HTR-8/SVneo (cell line): ENCODE measurements at regions not wholly inside any gene's neighbourhood (a gene's known extent, or its start where the extent isn't known, plus 50 kb on each side); places are given as distances from the start of the nearest gene placed in this dataset.
"Not testable (repeated sequence)": the region's sequence is repeated elsewhere in the genome, so short reads cannot be mapped to it uniquely, and the experiment has no call there.

Experiments
- DNase-seq: peaks from one replicate; pipeline ENCODE4 v3.0.0; 2011; ENCODE audit warnings: low spot score, mixed read lengths; ENCODE audit not compliant: insufficient read length
- FAIRE-seq: peaks from 2 replicates; lab custom pipeline; 2011; peaks lifted over from hg19 to GRCh38; lab: Jason Lieb, UNC

DNA sequence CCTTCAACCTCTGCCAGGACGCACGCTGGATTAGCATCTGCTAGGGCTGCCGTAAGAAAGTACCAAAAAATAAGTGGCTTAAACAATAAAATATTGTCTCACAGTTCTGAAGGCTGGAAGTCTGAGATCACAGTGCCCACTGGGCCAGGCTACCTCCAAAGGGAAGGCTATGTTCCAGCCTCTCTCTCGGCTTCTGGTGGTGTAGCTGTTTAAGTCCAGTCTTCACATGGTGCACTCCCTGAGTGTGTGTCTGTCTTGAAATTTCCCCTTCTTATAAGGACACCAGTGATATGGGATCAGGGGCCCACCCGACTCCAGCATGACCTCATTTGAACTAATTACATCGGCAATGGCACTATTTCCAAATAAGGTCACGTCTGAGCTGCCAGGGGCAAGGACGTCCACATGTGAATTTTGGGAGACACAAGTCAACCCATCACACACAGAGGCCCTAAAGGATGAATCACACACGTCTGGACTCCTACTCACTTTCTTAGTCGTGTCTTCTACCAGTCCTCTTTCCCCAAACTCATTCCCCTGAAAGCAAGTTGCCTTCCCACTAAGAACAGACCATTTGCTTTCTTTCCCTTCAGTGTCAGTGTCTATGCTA, 359.4 kb downstream of the BCL2L11 start:
- FAIRE-seq, DNase-seq: not testable (repeated sequence)

DNA sequence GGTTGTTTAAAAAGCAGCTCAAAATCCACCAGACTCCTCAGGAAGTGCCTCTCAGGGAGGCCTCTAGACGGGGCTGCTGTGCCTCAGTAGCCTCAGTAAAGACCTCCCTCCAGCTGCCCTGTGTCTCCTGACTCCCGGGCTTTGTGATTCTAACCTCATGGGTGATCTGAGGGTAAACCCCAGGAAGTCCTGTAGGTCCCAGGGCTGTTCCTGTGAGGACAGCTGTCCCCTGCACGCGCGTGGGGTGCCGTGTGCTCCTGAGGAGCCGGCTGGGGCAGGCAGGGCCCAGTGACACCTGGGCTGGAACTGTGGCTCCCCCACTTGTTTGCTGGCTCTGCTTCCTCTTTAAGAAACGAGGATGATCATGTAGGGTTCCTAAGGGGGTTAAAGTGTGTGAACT, 359.9 kb downstream of the BCL2L11 start:
- FAIRE-seq, DNase-seq: not testable (repeated sequence)

DNA sequence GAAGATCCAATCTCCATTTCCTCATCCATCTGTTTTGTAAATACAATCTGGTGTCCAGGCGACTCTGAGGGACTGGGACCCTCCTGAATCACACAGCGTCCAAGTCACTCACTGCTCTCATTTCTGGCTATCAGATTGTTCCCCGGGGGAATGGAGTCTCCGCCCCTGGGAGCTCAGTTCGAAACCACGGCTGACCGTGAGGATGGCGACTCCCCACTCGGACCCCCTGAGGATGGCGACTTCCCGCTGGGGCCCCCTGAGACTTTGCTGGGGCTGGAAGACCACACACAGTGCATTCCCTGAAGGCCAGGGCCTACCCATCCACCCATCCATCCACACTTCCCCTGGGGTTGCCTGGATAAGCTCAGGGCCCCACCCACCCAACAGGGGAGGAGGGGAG, 360.5 kb downstream of the BCL2L11 start:
- not testable (repeated sequence) for FAIRE-seq, DNase-seq

DNA sequence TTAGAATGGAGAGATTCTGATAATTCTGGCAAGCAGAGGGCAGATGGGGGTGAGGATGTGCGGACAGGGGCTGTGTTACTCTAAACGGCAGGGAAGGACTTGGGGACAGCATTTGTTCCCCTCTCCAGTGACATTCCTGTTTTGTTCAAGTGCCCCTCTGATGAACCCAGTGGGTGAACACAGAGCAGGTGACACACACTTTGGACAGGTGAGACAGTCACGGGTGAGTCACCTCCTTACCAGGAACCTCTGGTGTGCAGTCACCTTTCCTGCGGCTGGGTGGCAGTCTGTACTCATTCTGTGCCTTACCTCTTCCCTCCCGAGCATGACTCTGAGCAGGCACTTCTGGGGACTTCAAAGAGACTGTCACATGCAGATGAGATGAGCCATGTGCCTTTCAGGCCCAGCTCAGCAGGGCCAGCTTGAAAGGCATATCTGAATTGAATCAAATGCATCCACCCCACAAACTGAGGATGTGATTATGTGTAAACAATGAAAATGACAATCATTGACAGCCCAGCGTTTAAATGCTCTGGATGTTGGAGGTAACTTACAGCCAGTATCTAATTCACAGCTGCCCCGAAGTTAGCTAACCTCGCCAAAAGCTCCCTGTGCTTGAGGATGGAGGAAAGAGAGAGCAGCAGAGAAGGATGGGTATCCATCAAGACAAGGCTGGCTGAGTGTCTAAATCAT, 362.4 kb downstream of the BCL2L11 start:
- DNase-seq = not testable (repeated sequence)
- peak; percentile 60 for FAIRE-seq

DNA sequence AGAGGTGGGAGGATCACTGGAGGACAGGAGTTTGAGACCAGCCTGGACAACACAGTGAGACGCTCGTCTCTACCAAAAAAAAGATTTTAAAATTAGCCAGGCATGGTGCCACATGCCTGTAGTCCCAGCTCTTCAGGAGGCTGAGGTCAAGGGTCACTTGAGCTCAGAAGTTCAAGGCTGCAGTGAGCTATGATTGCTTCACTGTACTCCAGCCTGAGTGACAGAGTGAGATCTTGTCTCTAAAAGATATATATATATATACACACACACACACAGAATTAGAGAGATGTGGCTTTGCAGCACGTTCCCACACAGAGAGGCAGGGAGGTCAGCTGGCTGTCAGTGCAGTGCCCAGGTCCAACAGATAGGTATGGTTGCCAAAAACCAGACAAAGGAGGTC, 363.4 kb downstream of the BCL2L11 start:
- not testable (repeated sequence) for FAIRE-seq

DNA sequence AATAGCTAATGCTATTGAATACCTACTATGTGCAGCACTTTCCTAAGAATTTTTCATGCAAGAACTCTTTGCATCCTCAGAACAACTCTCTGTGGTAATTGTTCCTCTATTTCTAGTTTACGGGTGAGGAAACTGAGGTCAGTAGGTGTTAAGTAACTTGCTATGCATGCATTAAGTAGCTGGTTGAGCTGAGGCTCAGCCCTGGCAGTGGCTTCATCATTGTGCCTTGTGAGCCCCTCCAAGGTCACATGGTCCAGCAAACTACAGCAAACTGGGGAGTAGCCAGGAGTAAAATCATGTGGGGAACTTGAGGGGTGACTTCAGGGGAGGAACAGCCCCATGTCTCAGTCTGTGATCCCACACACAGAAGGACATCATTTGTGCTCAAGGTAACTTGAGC, 365.2 kb downstream of the BCL2L11 start:
- not testable (repeated sequence) for FAIRE-seq, DNase-seq

More for the DNA sequence above, 363.4 kb downstream of the BCL2L11 start:
- not testable (repeated sequence) for DNase-seq

DNA sequence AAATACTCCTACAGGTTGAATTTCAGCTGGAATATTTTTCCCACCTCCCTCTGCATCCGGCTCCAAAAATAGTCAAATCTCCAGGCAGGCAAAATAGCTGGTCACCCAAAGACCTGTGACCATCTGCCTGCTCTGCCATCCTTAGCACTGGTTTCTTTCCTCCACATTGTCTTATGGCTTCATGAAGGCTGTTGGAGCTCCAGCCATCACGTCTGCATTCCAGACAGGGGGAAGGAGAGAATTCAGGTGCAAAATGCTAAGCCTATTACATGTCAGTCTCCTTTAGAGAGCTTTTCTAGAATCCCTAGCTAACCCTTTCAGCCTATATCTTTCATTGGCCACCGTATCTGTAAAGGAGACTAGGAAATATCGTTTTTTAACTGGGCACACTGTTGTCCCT, 367.7 kb downstream of the BCL2L11 start:
- not testable (repeated sequence) for FAIRE-seq, DNase-seq

DNA sequence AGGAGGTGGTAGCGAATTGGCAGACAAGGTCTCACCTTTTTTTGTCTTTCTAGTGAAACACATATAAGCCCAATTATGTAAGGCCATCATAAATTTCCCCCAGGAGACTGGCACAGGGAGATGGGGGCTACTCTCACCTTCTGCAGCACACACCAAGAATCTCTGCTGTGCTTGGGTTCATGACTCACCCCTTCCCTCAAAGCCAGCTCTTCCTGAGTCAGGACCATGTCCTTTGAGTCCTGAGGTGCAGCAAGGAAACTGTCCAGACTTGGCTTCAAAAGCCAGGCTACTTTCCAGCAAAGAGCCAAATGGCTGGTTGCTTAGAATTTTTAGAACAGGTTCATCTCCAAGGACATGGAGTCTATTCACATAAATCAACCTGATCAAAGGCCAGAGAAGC, 368.7 kb downstream of the BCL2L11 start:
- FAIRE-seq = peak; percentile 4
- not testable (repeated sequence) for DNase-seq

DNA sequence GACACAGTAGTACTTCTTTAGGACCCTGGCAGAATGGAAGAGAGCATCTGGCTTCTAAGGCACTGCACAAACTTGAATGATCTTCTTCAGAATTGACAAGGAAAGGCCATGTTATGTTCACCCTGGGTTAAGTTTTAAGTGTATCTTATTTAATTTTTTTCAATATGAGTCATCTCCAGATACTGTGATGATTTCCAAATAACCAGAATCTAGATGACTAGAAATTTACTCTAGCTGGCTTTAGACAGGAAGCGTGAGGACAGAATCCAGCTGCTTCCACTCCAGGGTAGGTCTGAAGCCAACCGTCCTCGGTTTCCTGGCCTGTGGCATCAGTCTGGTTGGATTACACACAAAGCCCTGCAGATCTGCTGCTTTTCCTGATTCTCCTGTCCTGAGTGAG, 370.5 kb downstream of the BCL2L11 start:
- DNase-seq = not testable (repeated sequence)

DNA sequence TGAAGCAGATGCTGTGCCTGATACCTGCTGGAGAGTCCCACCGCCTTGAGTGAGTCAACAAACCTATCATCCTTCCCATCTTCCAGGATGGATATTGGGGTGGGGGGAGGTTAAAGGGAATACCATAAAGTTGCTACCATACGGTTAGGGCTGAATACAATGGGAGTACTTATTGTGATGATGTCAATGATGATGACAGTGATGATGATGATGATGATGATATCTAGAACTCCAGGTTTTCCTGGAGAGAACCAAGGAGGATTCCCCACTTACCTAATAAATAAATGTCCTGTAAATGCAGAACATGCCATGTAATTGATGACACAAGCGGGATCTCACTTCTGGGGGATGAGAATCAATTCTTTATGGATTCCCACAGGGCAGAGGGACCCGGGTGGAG, 370.9 kb downstream of the BCL2L11 start:
- FAIRE-seq, DNase-seq: not testable (repeated sequence)

More for the DNA sequence above, 370.5 kb downstream of the BCL2L11 start:
- not testable (repeated sequence) for FAIRE-seq

DNA sequence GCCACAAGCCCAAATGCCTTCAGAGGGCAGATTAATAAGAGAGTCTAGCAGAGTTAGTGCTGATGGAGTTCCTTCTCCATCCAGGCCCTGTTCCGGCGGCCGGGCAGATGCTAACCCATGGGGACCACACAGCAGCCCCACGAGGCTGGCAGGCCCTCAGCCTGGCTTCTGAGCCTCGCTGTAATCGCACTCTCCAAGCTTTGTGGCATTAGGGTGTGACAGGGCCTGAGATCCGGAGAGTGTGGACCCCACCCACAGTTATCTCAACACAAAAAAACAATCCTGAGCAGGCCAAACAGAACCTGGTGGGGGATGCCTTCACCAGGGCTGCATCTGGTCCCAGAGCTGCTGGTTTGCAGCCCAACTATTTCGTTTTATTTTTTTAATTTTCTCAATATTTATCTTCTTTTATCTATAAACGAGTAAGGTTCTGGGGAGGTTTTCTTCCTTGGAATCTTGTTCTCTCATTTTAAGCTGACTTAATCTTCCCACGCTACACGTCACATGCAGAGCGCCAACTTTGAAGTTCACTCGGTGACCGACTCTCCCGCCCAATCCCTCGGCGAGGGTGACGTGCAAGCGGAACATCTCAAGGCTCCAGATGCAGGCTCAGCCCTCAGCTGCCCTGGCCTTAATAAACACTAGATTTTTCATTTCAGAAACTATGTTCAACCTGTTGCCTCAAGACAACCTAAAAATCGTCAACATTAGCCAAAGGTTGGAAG, 372.4 kb downstream of the BCL2L11 start:
- not testable (repeated sequence) for FAIRE-seq

DNA sequence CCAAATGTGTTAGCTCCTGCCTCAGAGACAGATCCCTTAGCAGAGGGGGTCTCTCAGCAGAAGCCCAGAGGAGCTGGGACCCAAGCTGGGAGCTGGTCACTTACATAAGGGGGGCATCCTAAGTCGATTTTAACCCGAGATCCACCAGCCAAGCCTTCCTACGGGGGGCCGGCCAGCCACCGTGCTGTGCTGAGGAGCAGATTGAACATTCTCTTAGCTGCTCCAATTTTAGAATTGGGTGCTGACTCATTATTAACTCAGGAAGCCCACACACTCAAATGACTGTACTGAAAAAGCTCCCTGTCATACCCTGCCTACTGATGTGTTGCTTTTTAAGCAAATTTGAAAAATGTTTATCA, 373.0 kb downstream of the BCL2L11 start:
- not testable (repeated sequence) for DNase-seq, FAIRE-seq

More for the DNA sequence above, 372.4 kb downstream of the BCL2L11 start:
- not testable (repeated sequence) for DNase-seq

DNA sequence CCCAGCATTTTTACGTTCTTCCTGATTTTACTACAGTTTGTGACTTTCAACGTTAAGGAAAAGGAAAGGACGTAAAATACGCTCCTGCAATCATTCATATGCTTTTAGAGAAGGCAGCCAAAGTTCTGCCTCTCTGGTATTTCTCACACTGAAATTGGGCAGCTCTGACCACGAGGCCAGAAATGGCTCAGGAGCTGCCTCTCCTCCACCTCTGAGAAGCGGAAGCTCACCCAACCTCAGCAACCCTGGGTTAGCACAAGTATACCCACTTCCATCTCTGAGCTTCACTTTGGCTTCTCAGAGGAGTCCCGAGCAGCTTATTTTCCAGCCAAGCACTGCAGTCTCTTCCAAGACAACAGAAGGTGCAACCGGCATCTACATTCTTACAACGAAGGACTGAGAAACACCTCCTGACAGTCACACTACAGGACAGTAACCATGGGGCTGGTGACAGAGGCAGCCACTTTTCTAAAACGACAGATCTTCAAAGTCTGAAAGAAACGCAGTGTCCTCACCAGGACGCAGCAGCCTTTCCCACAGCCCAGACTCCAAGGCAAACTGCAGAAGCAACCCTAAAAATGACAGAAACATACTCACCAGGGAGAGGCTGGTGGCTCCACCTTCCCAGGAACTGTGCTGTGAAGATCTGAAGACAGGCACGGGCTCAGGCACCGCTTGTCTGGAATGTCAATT, 373.7 kb downstream of the BCL2L11 start:
- FAIRE-seq = not testable (repeated sequence)

DNA sequence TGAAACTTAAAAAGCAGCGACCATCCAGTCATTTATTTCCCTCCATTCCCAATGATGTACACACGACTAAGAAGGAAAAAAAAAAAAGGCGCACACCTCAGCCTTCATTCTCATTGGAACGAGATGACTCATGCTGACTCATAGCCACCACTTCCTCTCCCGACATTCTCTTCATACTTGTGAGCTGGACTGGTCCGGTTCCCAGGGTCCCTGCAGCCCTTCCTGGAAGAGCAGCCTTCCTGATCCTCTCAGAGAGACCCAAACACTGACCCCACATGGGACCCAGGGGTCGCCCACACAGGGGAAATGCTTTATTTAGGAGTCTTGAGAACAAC, 374.2 kb downstream of the BCL2L11 start:
- not testable (repeated sequence) for DNase-seq, FAIRE-seq

More for the DNA sequence above, 373.7 kb downstream of the BCL2L11 start:
- not testable (repeated sequence) for DNase-seq

DNA sequence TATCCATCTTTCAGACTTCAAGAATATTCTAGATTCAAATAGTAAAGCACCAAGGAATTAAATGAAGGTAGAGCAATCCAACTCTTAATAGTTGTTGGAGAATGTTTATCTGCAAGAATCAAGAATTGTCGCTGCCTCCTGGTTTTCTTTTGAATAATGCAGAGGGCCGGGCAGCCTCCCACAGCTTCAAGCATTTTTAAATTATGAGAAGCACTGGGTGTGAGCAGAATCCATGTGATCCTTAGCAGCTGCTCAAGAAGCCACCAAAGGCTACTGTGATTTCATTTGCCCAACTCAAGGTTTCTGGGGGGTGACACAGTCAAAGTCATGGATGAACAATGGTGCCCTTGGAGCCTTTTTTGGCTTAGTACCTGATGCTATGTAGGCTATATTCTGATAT, 374.9 kb downstream of the BCL2L11 start:
- DNase-seq, FAIRE-seq: not testable (repeated sequence)

DNA sequence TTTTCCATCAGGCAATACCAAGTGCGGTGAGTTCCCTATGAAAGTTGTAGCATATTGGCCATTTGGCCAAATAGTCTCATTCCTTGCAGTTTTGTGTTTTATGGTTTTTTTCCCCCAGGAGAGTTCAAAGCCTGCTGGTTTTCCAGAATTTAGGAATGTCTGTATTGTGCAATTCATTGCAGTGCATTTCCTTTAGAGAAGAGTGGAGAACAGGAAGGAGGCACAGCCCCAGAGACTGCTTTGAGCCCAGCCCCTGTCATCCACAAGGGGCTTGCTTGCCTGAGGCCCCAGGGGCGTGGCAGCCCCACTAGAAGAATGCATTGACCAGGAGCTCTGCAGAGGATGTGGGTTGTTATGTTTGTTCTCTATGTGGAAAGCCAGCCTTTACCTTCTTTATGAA, 375.5 kb downstream of the BCL2L11 start:
- not testable (repeated sequence) for DNase-seq
- FAIRE-seq = peak; percentile 33

DNA sequence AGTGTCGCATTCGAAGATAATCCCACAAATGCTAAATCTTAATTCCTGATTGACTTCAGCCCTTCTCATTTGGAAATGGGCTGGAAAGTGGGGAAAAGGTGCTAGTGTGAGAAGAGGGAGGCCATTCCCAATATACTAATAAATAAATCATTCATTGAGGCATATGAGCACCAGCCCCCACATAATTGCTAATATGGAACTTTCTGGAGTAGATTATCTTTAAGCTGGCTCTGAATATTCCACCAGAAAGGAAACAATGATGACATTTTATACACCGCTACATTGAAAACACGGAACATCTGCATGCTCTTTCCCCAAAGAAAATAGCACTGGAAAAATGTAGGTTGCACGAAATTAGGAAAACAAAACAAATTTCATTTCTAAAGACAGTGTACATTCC, 376.1 kb downstream of the BCL2L11 start:
- DNase-seq, FAIRE-seq: not testable (repeated sequence)

DNA sequence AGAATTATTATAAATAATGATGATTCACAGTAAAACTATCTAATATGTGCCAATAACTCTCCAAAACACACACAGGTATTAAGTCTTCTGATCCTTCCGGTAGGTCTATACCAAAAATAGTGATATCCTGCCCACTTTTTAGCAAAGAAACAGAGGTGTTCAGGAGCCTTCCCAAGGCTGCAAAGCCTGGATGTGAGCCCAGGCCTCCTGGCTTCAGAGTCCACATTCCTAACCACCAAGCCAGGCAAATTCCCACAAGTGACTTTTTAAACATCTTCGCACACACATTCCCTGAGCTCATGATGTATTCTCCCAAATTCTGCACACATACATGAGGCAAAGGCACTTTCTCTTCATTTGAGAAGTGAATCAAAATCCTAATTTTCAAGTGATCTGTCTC, 376.6 kb downstream of the BCL2L11 start:
- DNase-seq, FAIRE-seq: not testable (repeated sequence)

DNA sequence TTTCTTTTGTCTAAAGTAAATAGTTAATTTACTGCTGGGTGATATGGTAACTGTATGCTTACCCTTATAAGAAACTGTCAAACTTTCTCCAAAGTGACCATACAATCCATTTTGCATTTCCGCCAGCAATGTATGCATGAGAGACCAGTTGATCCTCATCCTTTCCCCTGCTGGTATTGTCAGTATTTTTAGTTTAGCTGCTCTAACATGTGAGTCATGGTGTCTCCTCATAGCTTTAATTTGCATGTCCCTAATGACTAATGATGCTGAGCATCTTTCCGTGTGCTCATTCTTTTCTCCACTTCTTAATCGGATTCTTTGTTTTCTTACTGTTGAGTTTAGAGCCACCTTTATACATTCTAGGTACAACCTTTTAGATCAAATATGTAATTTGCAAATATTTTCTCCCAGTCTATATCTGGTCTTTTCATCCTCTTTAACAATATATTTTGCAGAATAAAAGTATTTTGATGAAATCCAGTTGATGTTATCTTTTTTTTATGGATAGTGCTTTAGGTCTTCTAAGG, 379.9 kb downstream of the BCL2L11 start:
- not testable (repeated sequence) for DNase-seq, FAIRE-seq
